ENCODE measurements at regions not wholly inside any gene's neighbourhood (a gene's known extent, or its start where the extent isn't known, plus 50 kb on each side); places are given as distances from the start of the nearest gene placed in this dataset.

DNA sequence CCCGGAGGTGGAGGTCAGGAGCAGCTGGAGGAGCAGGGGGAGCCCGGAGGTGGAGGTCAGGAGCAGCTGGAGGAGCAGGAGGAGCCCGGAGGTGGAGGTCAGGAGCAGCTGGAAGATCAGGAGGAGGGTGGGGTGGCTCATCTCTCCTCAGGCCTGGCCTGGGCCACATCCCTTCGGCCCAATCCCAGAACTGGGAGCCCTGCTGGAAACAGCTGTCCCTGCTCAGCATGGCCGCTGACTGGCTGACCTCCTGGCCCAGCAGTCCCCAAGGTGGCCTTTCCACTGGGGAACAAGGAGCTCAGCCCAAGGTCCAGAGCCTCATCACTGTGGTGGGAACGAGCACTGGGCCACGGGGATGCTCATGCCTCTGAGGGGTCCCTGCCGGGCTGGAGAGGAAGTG, 66.6 kb upstream of the LAPTM4A start:
- H3K23ac ChIP-seq (ENCODE audit: low read length) = no peak overlapping the region
- no peaks in the 10 kb centered on the region for H3K4me1 ChIP-seq (ENCODE audit: control insufficient read depth, low read depth, low read length)
- no peak overlapping the region for H2BK120ac ChIP-seq (ENCODE audit: low read depth, low read length)
- no peak overlapping the region for H2BK5ac ChIP-seq (ENCODE audit: low read length)
- no peak overlapping the region for H3K4ac ChIP-seq (ENCODE audit: low read depth, low read length)
- H3K4me3 ChIP-seq (ENCODE audit: low read length) = no peak overlapping the region
- H3K79me2 ChIP-seq (ENCODE audit: control insufficient read depth, insufficient read depth, low read length) = no peaks in the 10 kb centered on the region
- H4K5ac ChIP-seq (ENCODE audit: low read length) = no peak overlapping the region
- H3K4me2 ChIP-seq (ENCODE audit: low read length) = no peak overlapping the region
- no peak overlapping the region for H3K27ac ChIP-seq (ENCODE audit: low read depth, low read length)
- H3K79me1 ChIP-seq (ENCODE audit: low read length) = no peaks in the 10 kb centered on the region
- H3K56ac ChIP-seq (ENCODE audit: low read length) = no peak overlapping the region
- H3K27me3 ChIP-seq (ENCODE audit: insufficient read depth, low read length, poor library complexity) = no peaks in the 10 kb centered on the region
- H3K18ac ChIP-seq (ENCODE audit: low read length) = no peak overlapping the region
- no peak for DNase-seq
- no peaks in the 10 kb centered on the region for H3K36me3 ChIP-seq (ENCODE audit: control insufficient read depth, insufficient read depth, low read length)
- no peak overlapping the region for H2BK15ac ChIP-seq (replicated peaks; ENCODE audit: low read depth)
- no peak overlapping the region for H3K9ac ChIP-seq (ENCODE audit: low read length)
- H4K8ac ChIP-seq (ENCODE audit: low read depth, low read length) = no peak overlapping the region
- H2AK5ac ChIP-seq (ENCODE audit: low read length) = no peak overlapping the region
- WGBS (ENCODE audit: extremely low coverage, insufficient coverage, low lambda C conversion rate) = no CpG with 5 or more reads among the region's 8 CpGs

DNA sequence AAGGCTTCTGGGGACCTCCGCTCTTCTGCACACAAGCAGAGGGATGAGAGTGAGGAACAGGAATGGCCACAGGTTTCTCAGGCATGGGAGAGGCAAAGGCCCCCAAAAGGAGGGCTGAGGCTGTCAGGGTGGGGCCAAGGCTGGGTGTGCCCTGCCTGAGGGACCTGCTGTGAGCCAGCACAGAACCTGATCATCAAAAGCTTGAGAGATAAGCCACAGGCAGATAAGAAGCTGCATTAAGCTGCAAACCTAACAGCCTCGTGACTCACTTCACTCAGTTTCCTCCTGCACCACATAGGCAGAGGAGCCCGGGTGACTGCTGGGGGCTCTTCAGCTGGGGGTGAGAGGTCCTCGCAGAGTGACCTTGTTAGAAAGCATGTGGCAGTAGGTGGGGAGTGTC, 64.5 kb upstream of the LAPTM4A start:
- H4K5ac ChIP-seq (ENCODE audit: low read length) = no peak overlapping the region
- no peak overlapping the region for H3K9ac ChIP-seq (ENCODE audit: low read length)
- H3K18ac ChIP-seq (ENCODE audit: low read length) = no peak overlapping the region
- no peak overlapping the region for H3K4me2 ChIP-seq (ENCODE audit: low read length)
- DNase-seq = peak; percentile 50
- no peak overlapping the region for H2BK5ac ChIP-seq (ENCODE audit: low read length)
- H4K8ac ChIP-seq (ENCODE audit: low read depth, low read length) = no peak overlapping the region
- H3K27ac ChIP-seq (ENCODE audit: low read depth, low read length) = no peak overlapping the region
- no peak overlapping the region for H2BK15ac ChIP-seq (replicated peaks; ENCODE audit: low read depth)
- H3K79me2 ChIP-seq (ENCODE audit: control insufficient read depth, insufficient read depth, low read length) = no peaks in the 10 kb centered on the region
- no peaks in the 10 kb centered on the region for H3K4me1 ChIP-seq (ENCODE audit: control insufficient read depth, low read depth, low read length)
- no peak overlapping the region for H3K4ac ChIP-seq (ENCODE audit: low read depth, low read length)
- no peaks in the 10 kb centered on the region for H3K27me3 ChIP-seq (ENCODE audit: insufficient read depth, low read length, poor library complexity)
- H3K79me1 ChIP-seq (ENCODE audit: low read length) = no peaks in the 10 kb centered on the region
- WGBS (ENCODE audit: extremely low coverage, insufficient coverage, low lambda C conversion rate) = no CpG with 5 or more reads among the region's 4 CpGs
- no peak overlapping the region for H2AK5ac ChIP-seq (ENCODE audit: low read length)
- no peak overlapping the region for H3K23ac ChIP-seq (ENCODE audit: low read length)
- H3K36me3 ChIP-seq (ENCODE audit: control insufficient read depth, insufficient read depth, low read length) = no peaks in the 10 kb centered on the region
- no peak overlapping the region for H3K4me3 ChIP-seq (ENCODE audit: low read length)
- H3K56ac ChIP-seq (ENCODE audit: low read length) = no peak overlapping the region
- no peak overlapping the region for H2BK120ac ChIP-seq (ENCODE audit: low read depth, low read length)

DNA sequence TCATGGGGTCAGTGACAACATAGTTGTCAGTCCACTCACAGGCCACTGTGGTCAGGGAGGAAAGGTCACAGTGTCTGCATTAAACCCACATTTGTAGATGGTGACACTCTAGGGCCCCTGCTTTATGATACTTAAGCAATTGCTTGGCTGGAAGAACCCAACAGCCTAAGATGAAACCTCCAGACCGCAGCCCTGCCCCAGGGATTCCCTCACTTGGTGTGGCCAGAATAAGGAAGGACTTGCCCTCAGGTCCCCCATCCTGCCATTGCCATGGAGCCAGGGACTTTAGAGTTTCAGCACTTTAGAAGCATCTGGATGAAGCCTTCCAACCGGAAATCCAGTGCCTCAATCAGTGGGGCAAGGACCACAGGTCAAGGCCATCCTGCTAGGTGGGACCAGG, 63.9 kb upstream of the LAPTM4A start:
- Histone ChIP-seq H2BK120ac (ENCODE audit: low read depth, low read length) (no peak overlapping the region), H3K4me3 (ENCODE audit: low read length) (no peak overlapping the region), H3K18ac (ENCODE audit: low read length) (no peak overlapping the region), H3K4me2 (ENCODE audit: low read length) (no peak overlapping the region), H2BK5ac (ENCODE audit: low read length) (no peak overlapping the region), H3K4ac (ENCODE audit: low read depth, low read length) (no peak overlapping the region), H3K79me2 (ENCODE audit: control insufficient read depth, insufficient read depth, low read length) (no peaks in the 10 kb centered on the region), H4K5ac (ENCODE audit: low read length) (no peak overlapping the region), H3K4me1 (ENCODE audit: control insufficient read depth, low read depth, low read length) (no peaks in the 10 kb centered on the region), H3K56ac (ENCODE audit: low read length) (no peak overlapping the region), H3K79me1 (ENCODE audit: low read length) (no peaks in the 10 kb centered on the region), H2BK15ac (replicated peaks; ENCODE audit: low read depth) (no peak overlapping the region), H4K8ac (ENCODE audit: low read depth, low read length) (no peak overlapping the region), H3K9ac (ENCODE audit: low read length) (no peak overlapping the region), H3K27me3 (ENCODE audit: insufficient read depth, low read length, poor library complexity) (no peaks in the 10 kb centered on the region), H3K36me3 (ENCODE audit: control insufficient read depth, insufficient read depth, low read length) (no peaks in the 10 kb centered on the region), H3K23ac (ENCODE audit: low read length) (no peak overlapping the region), H3K27ac (ENCODE audit: low read depth, low read length) (no peak overlapping the region), H2AK5ac (ENCODE audit: low read length) (no peak overlapping the region)
- whole genome bisulfite sequencing (ENCODE audit: extremely low coverage, insufficient coverage, low lambda C conversion rate) = no CpG with 5 or more reads among the region's 2 CpGs
- no peak for DNase-seq

DNA sequence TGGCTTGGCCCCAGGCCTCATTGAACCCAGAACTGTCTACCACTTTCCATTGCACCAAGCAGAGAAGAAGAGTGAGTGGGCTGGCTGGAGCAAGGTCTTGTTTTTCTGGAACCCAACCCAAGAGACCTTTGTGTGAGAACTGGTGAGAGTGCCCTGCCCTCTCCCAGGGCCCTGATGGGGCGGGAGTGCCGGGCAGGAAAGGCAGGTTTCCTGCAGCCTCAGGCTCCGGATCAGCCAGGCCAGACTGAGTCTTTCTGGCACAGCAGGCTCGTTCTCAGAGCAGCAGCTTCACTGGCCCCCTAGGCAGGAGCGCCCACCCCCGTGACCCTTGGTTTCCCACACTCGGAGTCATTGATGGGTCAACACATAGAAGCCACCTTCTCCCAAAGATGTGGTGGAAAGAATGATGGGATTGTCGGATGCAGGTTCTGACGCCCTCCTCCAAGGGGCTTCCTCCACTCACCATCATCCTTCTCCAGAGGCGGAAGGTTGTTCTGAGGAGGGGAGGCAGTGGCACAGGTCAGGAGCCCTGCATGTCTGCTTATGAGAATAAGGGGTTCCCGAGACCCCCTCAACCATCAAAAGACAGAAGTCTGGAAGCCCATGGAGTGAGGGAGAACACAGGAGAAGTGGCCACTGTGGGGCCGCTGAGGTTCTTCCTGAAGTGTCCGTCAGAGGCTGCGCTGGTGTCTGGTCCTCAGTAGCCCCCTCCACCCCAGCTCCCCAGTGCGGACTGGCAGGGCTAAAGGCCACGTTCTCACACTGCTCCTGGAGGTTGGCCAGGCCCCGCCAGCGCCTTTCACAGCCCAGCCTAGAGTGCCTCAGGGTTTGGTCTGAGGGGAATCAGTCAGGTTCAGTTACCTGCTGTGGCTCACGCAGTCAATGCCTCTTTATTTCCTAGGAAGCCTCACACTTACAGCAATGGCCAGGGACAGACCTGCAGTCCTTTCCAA, 62.8 kb upstream of the LAPTM4A start:
- Histone ChIP-seq H3K4ac (ENCODE audit: low read depth, low read length) (no peak overlapping the region), H4K5ac (ENCODE audit: low read length) (no peak overlapping the region), H3K4me3 (ENCODE audit: low read length) (no peak overlapping the region), H3K36me3 (ENCODE audit: control insufficient read depth, insufficient read depth, low read length) (no peaks in the 10 kb centered on the region), H2BK15ac (replicated peaks; ENCODE audit: low read depth) (no peak overlapping the region), H2BK5ac (ENCODE audit: low read length) (no peak overlapping the region), H3K4me1 (ENCODE audit: control insufficient read depth, low read depth, low read length) (no peaks in the 10 kb centered on the region), H3K9ac (ENCODE audit: low read length) (no peak overlapping the region), H3K23ac (ENCODE audit: low read length) (no peak overlapping the region), H2AK5ac (ENCODE audit: low read length) (no peak overlapping the region), H3K56ac (ENCODE audit: low read length) (no peak overlapping the region), H3K79me1 (ENCODE audit: low read length) (no peaks in the 10 kb centered on the region), H3K79me2 (ENCODE audit: control insufficient read depth, insufficient read depth, low read length) (no peaks in the 10 kb centered on the region), H2BK120ac (ENCODE audit: low read depth, low read length) (no peak overlapping the region), H3K27ac (ENCODE audit: low read depth, low read length) (no peak overlapping the region), H3K18ac (ENCODE audit: low read length) (no peak overlapping the region), H3K27me3 (ENCODE audit: insufficient read depth, low read length, poor library complexity) (no peaks in the 10 kb centered on the region), H4K8ac (ENCODE audit: low read depth, low read length) (no peak overlapping the region), H3K4me2 (ENCODE audit: low read length) (no peak overlapping the region)
- no peak for DNase-seq
- WGBS (ENCODE audit: extremely low coverage, insufficient coverage, low lambda C conversion rate) = no CpG with 5 or more reads among the region's 19 CpGs

DNA sequence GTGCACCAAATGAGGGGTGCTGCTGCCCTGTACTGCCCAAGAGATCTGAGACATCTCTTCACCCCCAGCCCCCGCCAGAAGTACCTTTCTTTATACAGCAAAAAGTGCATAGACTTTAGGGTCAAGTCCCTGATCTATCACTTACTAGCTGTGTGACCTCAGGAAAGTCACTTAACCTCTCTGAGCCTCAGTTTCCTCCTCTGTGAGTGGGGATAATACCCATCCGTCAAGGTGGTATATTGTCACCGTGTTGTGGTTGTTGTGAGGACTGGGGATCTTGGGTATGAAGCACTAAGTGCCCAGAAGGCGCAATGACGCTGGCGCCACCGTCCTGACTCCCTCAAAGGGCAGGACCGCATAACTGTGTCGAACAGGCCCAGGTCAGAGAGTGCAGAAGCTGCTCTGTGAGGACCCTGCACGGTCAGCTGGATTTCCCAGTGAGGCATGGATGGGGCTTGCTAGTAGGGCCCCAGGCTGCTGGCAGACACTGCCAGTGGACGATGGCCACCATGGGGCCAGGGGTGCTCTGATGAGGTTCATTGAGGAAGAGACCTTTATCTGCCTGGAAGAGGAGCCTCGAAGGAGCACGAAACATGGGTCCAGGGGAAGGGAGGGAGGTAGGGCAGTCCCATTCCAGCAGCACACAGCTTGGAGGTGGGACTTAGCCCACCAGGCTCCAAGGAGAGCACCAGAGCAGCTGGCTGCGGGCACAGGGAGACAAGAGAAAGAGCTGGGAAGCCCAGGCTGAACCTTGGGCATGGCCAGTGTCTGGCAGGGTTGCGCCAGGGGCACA, 61.8 kb upstream of the LAPTM4A start:
- WGBS (ENCODE audit: extremely low coverage, insufficient coverage, low lambda C conversion rate) = no CpG with 5 or more reads among the region's 15 CpGs
- no peak overlapping the region for H4K5ac ChIP-seq (ENCODE audit: low read length)
- no peak for DNase-seq
- H2BK5ac ChIP-seq (ENCODE audit: low read length) = no peak overlapping the region
- H3K4me1 ChIP-seq (ENCODE audit: control insufficient read depth, low read depth, low read length) = no peaks in the 10 kb centered on the region
- no peak overlapping the region for H3K4me3 ChIP-seq (ENCODE audit: low read length)
- no peak overlapping the region for H3K18ac ChIP-seq (ENCODE audit: low read length)
- H3K9ac ChIP-seq (ENCODE audit: low read length) = no peak overlapping the region
- no peak overlapping the region for H2AK5ac ChIP-seq (ENCODE audit: low read length)
- H3K27me3 ChIP-seq (ENCODE audit: insufficient read depth, low read length, poor library complexity) = no peaks in the 10 kb centered on the region
- H2BK15ac ChIP-seq (replicated peaks; ENCODE audit: low read depth) = no peak overlapping the region
- H3K36me3 ChIP-seq (ENCODE audit: control insufficient read depth, insufficient read depth, low read length) = no peaks in the 10 kb centered on the region
- H3K4ac ChIP-seq (ENCODE audit: low read depth, low read length) = no peak overlapping the region
- H3K27ac ChIP-seq (ENCODE audit: low read depth, low read length) = no peak overlapping the region
- H3K23ac ChIP-seq (ENCODE audit: low read length) = no peak overlapping the region
- no peak overlapping the region for H3K4me2 ChIP-seq (ENCODE audit: low read length)
- H3K79me2 ChIP-seq (ENCODE audit: control insufficient read depth, insufficient read depth, low read length) = no peaks in the 10 kb centered on the region
- H3K79me1 ChIP-seq (ENCODE audit: low read length) = no peaks in the 10 kb centered on the region
- H2BK120ac ChIP-seq (ENCODE audit: low read depth, low read length) = no peak overlapping the region
- H4K8ac ChIP-seq (ENCODE audit: low read depth, low read length) = no peak overlapping the region
- H3K56ac ChIP-seq (ENCODE audit: low read length) = no peak overlapping the region
